Lower leg skin (tissue), 4 donors: ENCODE measurements at regions not wholly inside any gene's neighbourhood (a gene's known extent, or its start where the extent isn't known, plus 50 kb on each side); places are given as distances from the start of the nearest gene placed in this dataset.

Experiments used
- DNase-seq, 2 donors: peaks; one replicate each; pipeline ENCODE4 v3.0.0-alpha.2; 2019; ENCODE audit warnings: low spot score in 2 of 2
- H3K4me3 ChIP-seq: fragments of 200-600 bp; sonication (generic); 2 replicates; pipeline ENCODE4 v1.5.1; 2017; ENCODE audit warnings: mild to moderate bottlenecking, low read depth; ENCODE audit not compliant: poor library complexity, severe bottlenecking
- CTCF ChIP-seq, 3 donors: fragments of 450-650 bp; IDR thresholded peaks; one replicate each; pipeline ENCODE4 v1.5.1; 2016; ENCODE audit warnings: antibody characterized with exemption in 3 of 3, mild to moderate bottlenecking in 3 of 3, moderate library complexity in 2 of 3
- POLR2A ChIP-seq, 2 donors: fragments of 450-650 bp; IDR thresholded peaks; one replicate each; pipeline ENCODE4 v1.6.1; 2016 to 2017; ENCODE audit warnings: antibody characterized with exemption in 2 of 2, mild to moderate bottlenecking in 1 of 2, moderate library complexity in 1 of 2
- whole genome bisulfite sequencing, 2 donors: methylation state at CpG; one replicate each; pipeline ENCODE4 v1.1.5; 2018; 5-methylcytosine and 5-hydroxymethylcytosine counted together
- intact Hi-C: fragments of 100-400 bp; cut with DNase I; formaldehyde crosslinking; loops from one replicate; pipeline ENCODE4 v1.15.0; 2023; ENCODE audit warnings: low total_unique reads

GRCh38 chr3:68129065-68129464 lies 474.7 kb upstream of the SUCLG2 start:
- H3K4me3 ChIP-seq = no peak overlapping the region
- no peak for DNase-seq
- TF ChIP-seq POLR2A (IDR thresholded peaks at IDR 0.05) = no peak
- no peak for TF ChIP-seq CTCF (IDR thresholded peaks at IDR 0.05)
- intact Hi-C loops = no loop called here
- 55 to 63% methylated on average over 3 of the region's 3 CpGs for WGBS, 2 donors

- no peak overlapping the region for H3K4me3 ChIP-seq
- no peak for TF ChIP-seq POLR2A (IDR thresholded peaks at IDR 0.05)
- TF ChIP-seq CTCF (IDR thresholded peaks at IDR 0.05) = no peak
- WGBS, 2 donors = 86 to 90% methylated on average over 4 of the region's 4 CpGs
- intact Hi-C loops = no loop called here
- no peak for DNase-seq
Observed at GRCh38 chr3:68123231-68123630, 468.8 kb upstream of the SUCLG2 start.

- intact Hi-C loops = no loop called here
- 54 to 71% methylated on average over 1 of the region's 1 CpG for WGBS, 2 donors
- TF ChIP-seq CTCF (IDR thresholded peaks at IDR 0.05) (no peak), POLR2A (IDR thresholded peaks at IDR 0.05) (no peak)
- H3K4me3 ChIP-seq = no peak overlapping the region
- DNase-seq = no peak
Observed at GRCh38 chr3:68121287-68121686, 466.9 kb upstream of the SUCLG2 start.

DNA sequence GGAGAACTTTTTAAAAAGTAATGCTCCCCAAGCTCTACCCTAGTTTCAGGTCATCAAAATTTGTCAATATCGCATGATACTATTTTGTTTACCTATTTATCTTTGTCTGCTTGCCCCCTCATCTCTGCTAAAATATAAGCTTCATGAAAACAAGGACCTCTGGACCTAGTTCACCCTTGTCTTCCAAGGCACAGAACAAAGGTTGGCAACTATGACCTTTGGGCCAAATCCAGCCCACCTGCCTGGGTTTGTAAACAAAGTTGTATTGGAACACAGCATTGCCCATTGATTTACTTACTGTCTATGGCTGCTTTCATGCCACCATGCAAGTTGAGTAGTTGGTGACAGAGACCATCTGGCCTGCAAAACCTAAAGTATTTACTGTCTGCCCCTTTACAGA lies 462.2 kb upstream of the SUCLG2 start:
- 97 to 98% methylated on average over 1 of the region's 1 CpG for WGBS, 2 donors

GRCh38 chr3:68103811-68104210 lies 449.4 kb upstream of the SUCLG2 start:
- no peak overlapping the region for H3K4me3 ChIP-seq
- TF ChIP-seq POLR2A (IDR thresholded peaks at IDR 0.05) = no peak
- TF ChIP-seq CTCF (IDR thresholded peaks at IDR 0.05) = no peak
- intact Hi-C loops = no loop called here
- WGBS, 2 donors = 14 to 24% methylated on average over 1 of the region's 1 CpG
- DNase-seq = no peak

More for the DNA sequence above, 462.2 kb upstream of the SUCLG2 start:
- intact Hi-C loops = no loop called here
- DNase-seq = no peak
- TF ChIP-seq POLR2A (IDR thresholded peaks at IDR 0.05) (no peak), CTCF (IDR thresholded peaks at IDR 0.05) (no peak)
- no peak overlapping the region for H3K4me3 ChIP-seq

DNA sequence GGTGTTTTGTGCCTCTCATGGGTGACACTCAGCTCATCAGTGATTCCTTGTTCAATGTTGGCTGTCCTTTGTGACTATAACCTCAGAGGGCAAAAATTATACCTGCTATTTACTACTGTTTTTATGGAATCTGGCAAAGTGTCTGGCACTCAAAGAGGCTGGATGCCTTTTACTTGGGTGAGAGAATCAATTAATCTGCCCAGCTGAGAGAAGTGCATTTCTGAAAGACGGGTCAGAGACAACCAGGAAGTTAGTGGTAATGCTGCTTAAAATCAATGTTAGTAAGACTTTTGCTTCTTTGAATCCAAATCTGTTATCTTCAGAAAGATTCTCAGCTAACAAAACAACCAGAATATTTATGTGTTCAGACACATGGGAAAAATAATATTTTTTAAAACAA lies 436.2 kb upstream of the SUCLG2 start:
- DNase-seq = no peak
- TF ChIP-seq POLR2A (IDR thresholded peaks at IDR 0.05) (no peak), CTCF (IDR thresholded peaks at IDR 0.05) (no peak)
- intact Hi-C loops = no loop called here
- H3K4me3 ChIP-seq = no peak overlapping the region
- WGBS, 2 donors = 34 to 40% methylated on average over 1 of the region's 1 CpG
